ENCODE measurements at regions not wholly inside any gene's neighbourhood (a gene's known extent, or its start where the extent isn't known, plus 50 kb on each side); places are given as distances from the start of the nearest gene placed in this dataset.

GRCh38 chr12:72978999-72979398 lies 706.8 kb downstream of the TRHDE start:
- TF ChIP-seq CTCF (conservative IDR thresholded peaks at IDR 0.05; ENCODE audit: low read depth, low read length) (no peak), EZH2 (IDR thresholded peaks at IDR 0.05; ENCODE audit: borderline replicate concordance, low read depth, low read length, poor library complexity, severe bottlenecking) (no peak)

Data from A673 (cell line).